MCF 10A (cell line): ENCODE measurements at regions not wholly inside any gene's neighbourhood (a gene's known extent, or its start where the extent isn't known, plus 50 kb on each side); places are given as distances from the start of the nearest gene placed in this dataset.

Source experiments
- BruUV-seq: library from RNA; stranded (reverse); fragments of 400-500 nt; replicated peaks from 2 replicates; lab custom pipeline; 2021; lab: Mats Ljungman, UMichigan
- CTCF ChIA-PET: fragments of 300-600 bp; sonication (Branson Sonifier 250); formaldehyde crosslinking; extraction: SDS; loops from one replicate; lab custom pipeline; 2021; ENCODE audit warnings: antibody characterized with exemption, inconsistent platforms; lab: Yijun Ruan, JAX
- POLR2A ChIA-PET: fragments of 300-600, 350-650 bp; sonication (Branson Sonifier 250); formaldehyde crosslinking; extraction: SDS; loops from one replicate; lab custom pipeline; 2020; ENCODE audit warnings: antibody characterized with exemption, inconsistent platforms; lab: Yijun Ruan, JAX
- DNase-seq: peaks from one replicate; pipeline ENCODE4 v3.0.0-alpha.2; 2018; ENCODE audit not compliant: unreplicated experiment
- H3K27ac Mint-ChIP-seq: one replicate; pipeline ENCODE4 v1.8.0; 2022; ENCODE audit warnings: mild to moderate bottlenecking, low read depth, mixed read lengths; ENCODE audit not compliant: unreplicated experiment
- H3K27me3 Mint-ChIP-seq: one replicate; pipeline ENCODE4 v1.8.0; 2022; ENCODE audit warnings: mixed read lengths; ENCODE audit not compliant: insufficient read depth, unreplicated experiment
- H3K36me3 Mint-ChIP-seq: one replicate; pipeline ENCODE4 v1.8.0; 2022; ENCODE audit warnings: mild to moderate bottlenecking, moderate library complexity, mixed read lengths; ENCODE audit not compliant: insufficient read depth, unreplicated experiment
- H3K4me1 Mint-ChIP-seq: one replicate; pipeline ENCODE4 v1.8.0; 2022; ENCODE audit warnings: mixed read lengths; ENCODE audit not compliant: insufficient read depth, unreplicated experiment
- H3K4me3 Mint-ChIP-seq: one replicate; pipeline ENCODE4 v1.8.0; 2022; ENCODE audit warnings: mild to moderate bottlenecking, moderate library complexity, mixed read lengths; ENCODE audit not compliant: unreplicated experiment
- H3K9me3 Mint-ChIP-seq: one replicate; pipeline ENCODE4 v1.8.0; 2022; ENCODE audit warnings: mixed read lengths; ENCODE audit not compliant: unreplicated experiment
- CTCF ChIP-seq: fragments of 200-600 bp; IDR thresholded peaks from one replicate; pipeline ENCODE4 v1.8.0; 2022; ENCODE audit warnings: antibody characterized with exemption, mild to moderate bottlenecking; ENCODE audit not compliant: unreplicated experiment
- intact Hi-C: fragments of 100-400 bp; cut with micrococcal nuclease; formaldehyde crosslinking; loops from 2 replicates; pipeline ENCODE4 v1.14.1; 2022

- CTCF ChIA-PET = no interaction called here
- no peaks in the 10 kb centered on the region for H3K36me3 Mint-ChIP-seq
- no peaks in the 10 kb centered on the region for H3K27me3 Mint-ChIP-seq
- peaks cover 23% of the 10 kb centered on the region for H3K9me3 Mint-ChIP-seq
- no TSS peak for BruUV-seq
- no peak overlapping the region for H3K4me3 Mint-ChIP-seq
- no peak for DNase-seq
- TF ChIP-seq CTCF = no peak
- H3K4me1 Mint-ChIP-seq = no peaks in the 10 kb centered on the region
- intact Hi-C loops = no loop called here
- POLR2A ChIA-PET = no interaction called here
- no peak overlapping the region for H3K27ac Mint-ChIP-seq
Observed at GRCh38 chr2:8513601-8514273, 168.1 kb upstream of the ID2 start.

GRCh38 chr2:8514274-8514662 lies 167.6 kb upstream of the ID2 start:
- CTCF ChIA-PET = no interaction called here
- no peak for DNase-seq
- no peak overlapping the region for H3K4me3 Mint-ChIP-seq
- H3K27me3 Mint-ChIP-seq = no peaks in the 10 kb centered on the region
- no TSS peak for BruUV-seq
- H3K36me3 Mint-ChIP-seq = no peaks in the 10 kb centered on the region
- H3K27ac Mint-ChIP-seq = no peak overlapping the region
- no peaks in the 10 kb centered on the region for H3K4me1 Mint-ChIP-seq
- peaks cover 23% of the 10 kb centered on the region for H3K9me3 Mint-ChIP-seq
- intact Hi-C loops = no loop called here
- POLR2A ChIA-PET = no interaction called here
- no peak for TF ChIP-seq CTCF

- ChIA-PET POLR2A (interaction anchor here (0.6 kb wide), 1 partner anchor 314 kb away, joined by 3 read pairs; no protein-coding TSS in a partner anchor), CTCF (interaction anchor here (0.6 kb wide), 1 partner anchor 151 kb away, joined by 3 read pairs; no protein-coding TSS in a partner anchor)
- no peak for DNase-seq
- no TSS peak for BruUV-seq
- Mint-ChIP-seq H3K27me3 (no peaks in the 10 kb centered on the region), H3K27ac (no peak overlapping the region), H3K4me1 (no peaks in the 10 kb centered on the region), H3K36me3 (no peaks in the 10 kb centered on the region), H3K9me3 (peaks cover 23% of the 10 kb centered on the region), H3K4me3 (no peak overlapping the region)
- TF ChIP-seq CTCF = no peak
- intact Hi-C loops = no loop called here
Observed at GRCh38 chr2:8514796-8515758, 166.8 kb upstream of the ID2 start.

GRCh38 chr2:8515864-8516533 lies 165.9 kb upstream of the ID2 start:
- no peak for DNase-seq
- no peak for TF ChIP-seq CTCF
- Mint-ChIP-seq H3K27ac (no peak overlapping the region), H3K9me3 (peaks cover 23% of the 10 kb centered on the region), H3K4me1 (no peaks in the 10 kb centered on the region), H3K36me3 (no peaks in the 10 kb centered on the region), H3K27me3 (no peaks in the 10 kb centered on the region), H3K4me3 (no peak overlapping the region)
- ChIA-PET CTCF (interaction anchor here (0.6 kb wide), 1 partner anchor 152 kb away, joined by 3 read pairs; no protein-coding TSS in a partner anchor), POLR2A (interaction anchor here (0.6 kb wide), 1 partner anchor 315 kb away, joined by 3 read pairs; no protein-coding TSS in a partner anchor)
- intact Hi-C loops = no loop called here
- no TSS peak for BruUV-seq
